ENCODE measurements at regions not wholly inside any gene's neighbourhood (a gene's known extent, or its start where the extent isn't known, plus 50 kb on each side); places are given as distances from the start of the nearest gene placed in this dataset.

DNA sequence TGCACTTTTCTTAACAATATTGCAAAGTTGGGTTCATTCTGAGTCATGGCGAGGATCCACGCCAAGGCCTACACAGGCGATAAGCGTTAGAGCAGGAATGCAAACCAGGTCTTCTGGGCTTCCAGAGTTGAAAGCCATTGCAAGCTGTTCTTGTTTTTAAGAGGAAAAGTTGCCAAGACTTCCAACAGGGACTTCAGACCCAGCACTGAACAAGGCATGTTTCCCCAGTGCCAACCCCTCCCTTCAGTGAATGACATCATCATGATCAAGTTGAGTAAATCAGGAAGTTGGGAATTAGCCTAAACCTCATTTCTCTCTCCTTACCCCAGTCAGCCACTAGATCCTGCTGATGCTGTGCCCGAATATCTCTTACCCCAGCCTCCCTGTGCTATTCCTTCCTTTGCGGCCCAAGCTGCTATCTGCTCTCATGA is 355.1 kb downstream of the HS3ST1 start:
- Mint-ChIP-seq H3K9me3 (ENCODE audit: unreplicated experiment) (no peaks in the 10 kb centered on the region), H3K27ac (ENCODE audit: unreplicated experiment) (no peak overlapping the region), H3K36me3 (ENCODE audit: insufficient read depth, unreplicated experiment) (no peaks in the 10 kb centered on the region), H3K4me3 (ENCODE audit: unreplicated experiment) (no peak overlapping the region), H3K27me3 (ENCODE audit: insufficient read depth, unreplicated experiment) (no peaks in the 10 kb centered on the region), H3K4me1 (ENCODE audit: low read depth, unreplicated experiment) (no peaks in the 10 kb centered on the region)
- no TSS peak for BruUV-seq (replicated peaks)
- H3K4me3 ChIP-seq (ENCODE audit: low read depth, low read length) = no peak overlapping the region
- no peak for DNase-seq
- ChIA-PET CTCF (no interaction called here), POLR2A (no interaction called here)
- no peaks in the 10 kb centered on the region for H3K9me3 ChIP-seq
- intact Hi-C loops (cut with micrococcal nuclease; ENCODE audit: unreplicated experiment) = no loop called here
- H3K27me3 ChIP-seq (replicated peaks; ENCODE audit: control insufficient read depth, insufficient read depth, low read length) = no peaks in the 10 kb centered on the region
- no peaks in the 10 kb centered on the region for H3K36me3 ChIP-seq (ENCODE audit: control insufficient read depth, insufficient read depth, low read length)
- TF ChIP-seq CTCF (IDR thresholded peaks at IDR 0.05; ENCODE audit: insufficient read depth in 1 of 2, low read depth in 1 of 2, low read length in 1 of 2, severe bottlenecking in 1 of 2, unreplicated experiment in 1 of 2) = no peak
- no peaks in the 10 kb centered on the region for H3K4me1 ChIP-seq

DNA sequence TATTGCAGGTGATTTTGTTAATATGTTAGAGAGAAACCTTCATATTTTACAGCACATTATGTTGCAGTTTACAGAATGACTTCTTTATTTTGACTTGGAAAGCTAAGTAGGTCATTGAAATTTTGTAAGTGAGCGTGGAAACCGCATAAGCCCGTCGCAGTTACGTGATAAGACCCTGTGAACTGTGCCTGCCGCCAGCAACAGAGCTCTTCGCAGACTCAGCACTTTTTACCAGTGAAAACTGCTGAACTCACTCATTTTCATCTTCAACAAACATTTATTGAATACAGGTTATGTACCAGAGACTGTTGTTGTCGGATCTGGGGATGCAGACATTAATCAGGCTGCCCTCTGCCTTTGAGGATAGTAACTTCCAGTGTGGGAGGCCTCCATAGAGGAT is 355.7 kb downstream of the HS3ST1 start:
- H3K27me3 ChIP-seq (replicated peaks; ENCODE audit: control insufficient read depth, insufficient read depth, low read length) = no peaks in the 10 kb centered on the region
- no peaks in the 10 kb centered on the region for H3K27me3 Mint-ChIP-seq (ENCODE audit: insufficient read depth, unreplicated experiment)
- no peaks in the 10 kb centered on the region for H3K36me3 ChIP-seq (ENCODE audit: control insufficient read depth, insufficient read depth, low read length)
- H3K4me3 ChIP-seq (ENCODE audit: low read depth, low read length) = no peak overlapping the region
- no peaks in the 10 kb centered on the region for H3K36me3 Mint-ChIP-seq (ENCODE audit: insufficient read depth, unreplicated experiment)
- H3K4me1 Mint-ChIP-seq (ENCODE audit: low read depth, unreplicated experiment) = peaks cover 3% of the 10 kb centered on the region
- DNase-seq = no peak
- POLR2A ChIA-PET = no interaction called here
- H3K4me1 ChIP-seq = peaks cover 3% of the 10 kb centered on the region; the same call in 1 of the 2 replicates
- TF ChIP-seq CTCF (IDR thresholded peaks at IDR 0.05; ENCODE audit: insufficient read depth in 1 of 2, low read depth in 1 of 2, low read length in 1 of 2, severe bottlenecking in 1 of 2, unreplicated experiment in 1 of 2) = no peak
- H3K9me3 ChIP-seq = no peaks in the 10 kb centered on the region
- no peak overlapping the region for H3K27ac Mint-ChIP-seq (ENCODE audit: unreplicated experiment)
- intact Hi-C loops (cut with micrococcal nuclease; ENCODE audit: unreplicated experiment) = no loop called here
- H3K9me3 Mint-ChIP-seq (ENCODE audit: unreplicated experiment) = no peaks in the 10 kb centered on the region
- CTCF ChIA-PET = no interaction called here
- BruUV-seq (replicated peaks) = no TSS peak
- no peak overlapping the region for H3K4me3 Mint-ChIP-seq (ENCODE audit: unreplicated experiment)

GRCh38 chr4:11072463-11072862 is 356.2 kb downstream of the HS3ST1 start:
- H3K4me3 Mint-ChIP-seq (ENCODE audit: unreplicated experiment) = no peak overlapping the region
- peaks cover 8% of the 10 kb centered on the region for H3K4me1 Mint-ChIP-seq (ENCODE audit: low read depth, unreplicated experiment)
- no peak overlapping the region for H3K27ac Mint-ChIP-seq (ENCODE audit: unreplicated experiment)
- H3K9me3 Mint-ChIP-seq (ENCODE audit: unreplicated experiment) = no peaks in the 10 kb centered on the region
- Histone ChIP-seq H3K4me3 (ENCODE audit: low read depth, low read length) (no peak overlapping the region), H3K9me3 (no peaks in the 10 kb centered on the region), H3K4me1 (peaks cover 6% of the 10 kb centered on the region), H3K27me3 (replicated peaks; ENCODE audit: control insufficient read depth, insufficient read depth, low read length) (no peaks in the 10 kb centered on the region), H3K36me3 (ENCODE audit: control insufficient read depth, insufficient read depth, low read length) (no peaks in the 10 kb centered on the region)
- no peak for DNase-seq
- ChIA-PET POLR2A (no interaction called here), CTCF (no interaction called here)
- H3K27me3 Mint-ChIP-seq (ENCODE audit: insufficient read depth, unreplicated experiment) = no peaks in the 10 kb centered on the region
- H3K36me3 Mint-ChIP-seq (ENCODE audit: insufficient read depth, unreplicated experiment) = no peaks in the 10 kb centered on the region
- no peak for TF ChIP-seq CTCF (IDR thresholded peaks at IDR 0.05; ENCODE audit: insufficient read depth in 1 of 2, low read depth in 1 of 2, low read length in 1 of 2, severe bottlenecking in 1 of 2, unreplicated experiment in 1 of 2)
- intact Hi-C loops (cut with micrococcal nuclease; ENCODE audit: unreplicated experiment) = no loop called here
- BruUV-seq (replicated peaks) = no TSS peak
